H1 (cell line): ENCODE measurements at regions not wholly inside any gene's neighbourhood (a gene's known extent, or its start where the extent isn't known, plus 50 kb on each side); places are given as distances from the start of the nearest gene placed in this dataset.

ENCODE experiments used
- EZH2 ChIP-seq: fragments of 200-600 bp; sonication (generic); IDR thresholded peaks from 2 replicates; pipeline ENCODE4 v1.7.1; 2012; ENCODE audit warnings: low read depth, mild to moderate bottlenecking, moderate library complexity, low read length, inconsistent platforms; ENCODE audit not compliant: severe bottlenecking
- TF ChIP-seq, protein P1 (sequence below): IDR thresholded peaks from 2 replicates; pipeline ENCODE4 v1.6.1; 2011; ENCODE audit warnings: low read depth, mild to moderate bottlenecking, low read length; ENCODE audit not compliant: insufficient read depth

DNA sequence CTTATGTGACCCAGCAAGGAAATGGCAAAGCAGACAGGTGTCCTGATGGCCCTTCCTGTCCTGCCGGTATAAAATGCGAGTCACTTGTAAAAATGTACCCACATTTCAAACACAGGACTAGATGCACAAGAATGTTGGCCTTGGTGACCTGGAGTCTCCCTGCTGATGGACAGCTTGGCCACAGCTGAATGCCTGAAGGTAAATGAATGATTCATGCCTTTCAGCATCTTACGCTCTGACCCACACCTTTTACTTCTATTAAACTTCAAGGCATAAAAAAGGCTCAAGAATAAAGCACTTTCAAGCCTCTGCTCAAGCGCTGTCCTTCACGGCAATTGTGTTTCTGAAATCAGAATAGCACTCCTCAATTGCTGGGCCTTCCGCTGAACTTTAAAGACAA, 228.0 kb upstream of the SLCO3A1 start:
- no peak for TF ChIP-seq EZH2
- TF ChIP-seq, protein P1, sequence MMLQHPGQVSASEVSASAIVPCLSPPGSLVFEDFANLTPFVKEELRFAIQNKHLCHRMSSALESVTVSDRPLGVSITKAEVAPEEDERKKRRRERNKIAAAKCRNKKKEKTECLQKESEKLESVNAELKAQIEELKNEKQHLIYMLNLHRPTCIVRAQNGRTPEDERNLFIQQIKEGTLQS: no peak
